Keratinocyte (primary cell): ENCODE measurements at regions not wholly inside any gene's neighbourhood (a gene's known extent, or its start where the extent isn't known, plus 50 kb on each side); places are given as distances from the start of the nearest gene placed in this dataset.

Source experiments
- CTCF ChIP-seq, 3 experiments: IDR thresholded peaks in 1 of 3; conservative IDR thresholded peaks in 1 of 3; optimal IDR thresholded peaks in 1 of 3; 2 replicates in 2 of 3; 3 replicates in 1 of 3; pipeline versions ENCODE3 to v1.5.1; 2011; ENCODE audit warnings: low read length in 3 of 3, mild to moderate bottlenecking in 3 of 3, moderate library complexity in 2 of 3, control low read depth in 1 of 3, inconsistent platforms in 1 of 3; ENCODE audit not compliant: insufficient read depth in 2 of 3; ENCODE audit errors: extremely low read depth in 1 of 3
- EZH2 ChIP-seq: IDR thresholded peaks from one replicate; pipeline ENCODE4 v1.6.1; 2012; ENCODE audit warnings: inconsistent platforms, mild to moderate bottlenecking, low read length, moderate library complexity

GRCh38 chr20:30611239-30611984 lies 646.1 kb upstream of the DEFB115 start:
- no peak for TF ChIP-seq CTCF (optimal IDR thresholded peaks at IDR 0.05 in 1 of 3, IDR thresholded peaks at IDR 0.05 in 1 of 3, conservative IDR thresholded peaks at IDR 0.05 in 1 of 3; ENCODE audit: extremely low read depth in 1 of 3, insufficient read depth in 2 of 3, low read length in 3 of 3)
- TF ChIP-seq EZH2: no peak
